Activated CD8-positive, alpha-beta memory T cell treated with anti-CD3 and anti-CD28 coated beads for 24 hours (primary cell): ENCODE measurements at regions not wholly inside any gene's neighbourhood (a gene's known extent, or its start where the extent isn't known, plus 50 kb on each side); places are given as distances from the start of the nearest gene placed in this dataset.
"Not testable (repeated sequence)": the region's sequence is repeated elsewhere in the genome, so short reads cannot be mapped to it uniquely, and the experiment has no call there.

Experiments used
- DNase-seq: peaks from one replicate; pipeline ENCODE4 v3.0.0-alpha.2; 2020

- no peak for DNase-seq
Measured at GRCh38 chr5:154702477-154702876, 52.7 kb upstream of the LARP1 start.

DNA sequence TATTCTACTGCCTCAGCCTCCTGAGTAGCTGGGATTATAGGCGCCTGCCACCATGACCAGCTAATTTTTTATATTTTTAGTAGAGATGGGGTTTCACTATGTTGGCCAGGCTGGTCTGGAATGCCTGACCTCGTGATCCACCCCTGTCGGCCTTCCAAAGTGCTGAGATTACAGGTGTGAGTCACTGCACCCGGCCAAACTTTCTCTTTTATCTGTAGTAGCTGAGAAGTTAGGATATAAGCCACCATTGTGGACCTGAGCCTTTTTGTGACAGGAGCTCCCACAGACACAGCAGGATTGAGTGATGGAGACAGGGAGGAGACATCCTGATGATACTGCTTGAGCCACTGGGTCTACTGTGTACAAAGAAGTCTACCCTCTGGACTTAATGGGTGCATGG is 53.5 kb upstream of the LARP1 start:
- DNase-seq = not testable (repeated sequence)

GRCh38 chr5:154701181-154701580 is 54.0 kb upstream of the LARP1 start:
- DNase-seq = no peak

DNA sequence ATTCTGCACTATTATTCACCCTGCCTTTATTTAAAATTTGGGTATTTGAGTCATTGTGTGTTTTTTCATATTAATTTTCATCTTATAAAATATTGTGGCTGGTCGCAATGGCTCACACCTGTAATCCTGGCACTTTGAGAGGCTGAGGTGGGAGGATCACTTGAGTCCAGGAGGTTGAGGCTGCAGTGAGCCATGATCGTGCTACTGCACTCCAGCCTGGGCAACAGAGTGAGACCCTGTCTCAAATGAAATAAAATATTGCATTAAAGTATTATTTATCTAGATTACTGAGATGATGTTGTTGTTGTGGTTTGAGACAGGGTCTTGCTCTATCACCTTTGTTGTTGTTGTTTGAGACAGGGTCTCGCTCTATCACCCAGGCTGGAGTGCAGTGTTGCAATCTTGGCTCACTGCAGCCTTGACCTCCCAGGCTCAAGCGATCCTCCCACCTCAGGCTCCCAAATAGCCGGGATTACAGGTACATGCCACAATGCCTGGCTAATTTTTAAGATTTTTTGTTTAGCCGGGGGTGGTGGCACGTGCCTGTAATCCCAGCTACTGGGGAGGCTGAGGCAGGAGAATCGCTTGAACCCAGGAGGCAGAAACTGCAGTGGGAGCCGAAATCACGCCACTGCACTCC is 54.8 kb upstream of the LARP1 start:
- not testable (repeated sequence) for DNase-seq

GRCh38 chr5:154698763-154699162 is 56.4 kb upstream of the LARP1 start:
- no peak for DNase-seq

- no peak for DNase-seq
Measured at GRCh38 chr5:154697371-154697770, 57.8 kb upstream of the LARP1 start.

- no peak for DNase-seq
Measured at GRCh38 chr5:154696891-154697290, 58.3 kb upstream of the LARP1 start.

GRCh38 chr5:154694159-154694558 is 61.0 kb upstream of the LARP1 start:
- no peak for DNase-seq

DNA sequence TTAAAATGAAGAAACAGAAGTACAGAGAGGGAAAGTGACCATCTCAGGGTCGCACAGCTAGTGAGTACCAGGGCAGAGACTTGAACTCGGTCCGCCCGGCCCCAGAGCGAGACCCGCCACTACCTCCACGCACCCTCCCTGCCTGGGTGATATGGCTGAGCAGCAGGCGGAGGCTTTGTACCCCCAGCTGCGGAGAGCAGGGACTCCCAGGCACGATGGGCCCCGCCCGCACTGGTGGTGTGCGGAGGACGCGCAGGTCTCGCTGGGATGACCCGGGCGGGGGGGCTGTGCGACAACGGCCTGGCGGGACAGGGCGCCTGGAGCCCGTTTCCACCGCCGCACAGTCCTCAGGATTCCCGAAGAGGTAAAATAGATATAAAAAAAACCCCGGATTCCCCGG is 64.7 kb upstream of the LARP1 start:
- DNase-seq = no peak

DNA sequence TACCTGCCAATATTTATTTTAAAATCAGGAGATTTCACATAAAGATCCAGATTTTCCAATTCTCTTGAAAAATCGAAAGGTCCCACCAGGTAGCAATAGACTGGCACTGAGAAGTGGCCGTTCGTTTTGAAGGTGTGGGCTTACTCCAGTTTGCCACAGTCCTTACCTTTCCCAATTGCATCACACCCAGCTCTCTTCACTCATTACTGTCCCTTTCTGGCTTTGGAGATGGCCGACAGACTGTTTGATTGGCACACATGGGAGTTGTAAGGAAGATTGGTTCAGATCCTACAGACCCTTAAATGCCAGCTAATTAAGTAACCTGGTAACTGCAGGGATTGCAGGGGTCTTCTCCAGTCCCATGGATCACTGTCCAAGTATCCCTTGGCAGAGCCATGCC is 68.7 kb upstream of the LARP1 start:
- no peak for DNase-seq

- no peak for DNase-seq
Measured at GRCh38 chr5:154683101-154683880, 71.9 kb upstream of the LARP1 start.

DNA sequence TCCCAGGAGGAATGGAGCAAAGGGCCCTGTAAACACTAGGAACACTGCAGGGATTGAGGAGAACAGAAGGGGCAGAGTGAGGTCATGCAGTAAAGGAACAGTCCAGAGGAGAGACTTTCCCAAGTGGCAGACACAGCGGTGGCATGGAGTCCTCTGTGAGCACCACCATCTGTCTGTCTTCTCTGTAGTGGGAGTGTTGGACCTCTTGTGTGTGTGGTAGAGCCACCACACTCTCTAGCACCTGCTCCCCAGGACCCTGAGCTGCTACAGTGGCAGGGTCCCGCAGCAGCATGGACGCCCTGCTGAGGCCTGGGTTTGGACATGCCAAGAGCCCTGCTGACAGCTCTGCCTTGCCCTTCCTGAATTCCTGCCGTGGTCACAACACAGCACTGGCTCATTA is 75.7 kb upstream of the LARP1 start:
- no peak for DNase-seq

DNA sequence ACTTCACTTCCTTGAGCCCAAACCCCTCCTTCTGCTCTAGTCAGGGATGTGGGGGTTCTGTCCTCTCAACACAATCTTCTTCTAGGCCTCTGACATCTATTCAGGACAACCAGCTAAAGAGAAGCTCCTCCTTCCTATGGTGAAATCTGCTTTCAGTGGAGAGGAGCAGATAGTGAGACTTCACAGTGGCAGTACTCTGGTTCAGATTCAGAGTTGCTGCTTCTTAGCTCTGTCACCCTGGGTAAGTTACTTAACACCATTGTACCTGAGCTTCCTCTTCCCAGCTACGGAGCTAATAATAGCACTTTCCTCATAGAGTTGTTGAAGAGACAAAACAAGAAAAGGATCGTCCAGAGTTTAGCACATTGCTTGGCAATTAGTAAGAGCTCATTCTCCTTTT is 77.3 kb upstream of the LARP1 start:
- no peak for DNase-seq

DNA sequence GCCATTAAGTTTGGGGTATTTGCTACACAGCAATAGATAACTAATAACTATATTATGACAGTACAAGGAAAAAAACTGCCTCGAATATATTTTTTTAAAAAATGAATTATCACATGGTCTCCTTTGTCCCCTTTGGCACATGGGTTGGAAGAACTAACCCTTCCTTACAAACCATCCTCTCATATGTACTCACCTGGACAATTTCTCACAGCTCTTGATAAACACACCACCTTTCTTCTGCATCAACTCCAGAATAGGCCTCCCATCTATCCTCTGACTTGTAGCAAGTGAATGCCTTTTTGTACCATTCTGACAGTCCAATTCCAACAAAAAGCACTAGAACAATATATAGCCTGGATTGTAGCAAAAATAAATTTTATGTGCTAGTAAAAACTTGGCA is 78.7 kb upstream of the LARP1 start:
- DNase-seq = no peak

DNA sequence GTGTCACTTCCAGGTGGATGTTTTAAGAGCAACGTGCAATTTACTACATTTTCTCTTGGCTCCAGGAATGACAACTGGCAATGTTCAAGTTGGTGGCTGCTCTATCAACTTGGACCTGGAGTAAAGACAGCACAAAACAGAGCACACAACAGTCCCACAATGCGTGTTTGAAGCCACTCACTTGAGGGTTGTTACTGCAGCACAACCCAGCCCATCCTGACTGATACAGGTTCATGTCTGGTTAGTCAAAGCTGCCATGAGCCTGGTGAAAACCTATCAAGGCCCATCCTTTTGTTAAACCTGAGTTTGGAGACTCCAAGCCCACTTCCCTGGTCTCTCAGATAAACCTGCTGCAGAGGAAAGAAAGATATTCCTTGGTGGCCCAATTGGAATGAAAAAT is 81.1 kb upstream of the LARP1 start:
- no peak for DNase-seq

GRCh38 chr5:154673506-154673905 is 81.7 kb upstream of the LARP1 start:
- no peak for DNase-seq

GRCh38 chr5:154669913-154670312 is 85.3 kb upstream of the LARP1 start:
- not testable (repeated sequence) for DNase-seq

GRCh38 chr5:154669402-154669801 is 85.8 kb upstream of the LARP1 start:
- no peak for DNase-seq

- DNase-seq = no peak
Measured at GRCh38 chr5:154664869-154665268, 90.3 kb upstream of the LARP1 start.

DNA sequence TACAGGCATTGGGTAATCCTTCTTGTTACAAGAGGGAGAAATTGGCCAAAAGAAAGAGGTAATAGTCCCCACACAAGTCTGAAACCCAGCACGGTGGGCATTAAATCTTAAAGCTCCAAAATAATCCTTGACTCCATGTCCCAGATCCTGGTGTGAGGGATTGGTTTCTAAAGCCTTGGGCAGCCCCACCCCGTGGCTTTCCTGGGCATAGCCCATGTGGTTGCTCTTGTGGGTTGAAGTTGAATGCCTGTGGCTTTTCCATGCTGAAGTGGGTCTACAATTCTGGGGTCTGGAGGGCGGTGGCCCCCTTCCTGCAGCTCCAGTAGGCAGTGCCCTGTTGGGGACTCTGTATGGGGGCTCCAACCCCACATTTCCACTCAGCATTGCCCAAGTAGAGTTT is 91.8 kb upstream of the LARP1 start:
- DNase-seq = no peak

DNA sequence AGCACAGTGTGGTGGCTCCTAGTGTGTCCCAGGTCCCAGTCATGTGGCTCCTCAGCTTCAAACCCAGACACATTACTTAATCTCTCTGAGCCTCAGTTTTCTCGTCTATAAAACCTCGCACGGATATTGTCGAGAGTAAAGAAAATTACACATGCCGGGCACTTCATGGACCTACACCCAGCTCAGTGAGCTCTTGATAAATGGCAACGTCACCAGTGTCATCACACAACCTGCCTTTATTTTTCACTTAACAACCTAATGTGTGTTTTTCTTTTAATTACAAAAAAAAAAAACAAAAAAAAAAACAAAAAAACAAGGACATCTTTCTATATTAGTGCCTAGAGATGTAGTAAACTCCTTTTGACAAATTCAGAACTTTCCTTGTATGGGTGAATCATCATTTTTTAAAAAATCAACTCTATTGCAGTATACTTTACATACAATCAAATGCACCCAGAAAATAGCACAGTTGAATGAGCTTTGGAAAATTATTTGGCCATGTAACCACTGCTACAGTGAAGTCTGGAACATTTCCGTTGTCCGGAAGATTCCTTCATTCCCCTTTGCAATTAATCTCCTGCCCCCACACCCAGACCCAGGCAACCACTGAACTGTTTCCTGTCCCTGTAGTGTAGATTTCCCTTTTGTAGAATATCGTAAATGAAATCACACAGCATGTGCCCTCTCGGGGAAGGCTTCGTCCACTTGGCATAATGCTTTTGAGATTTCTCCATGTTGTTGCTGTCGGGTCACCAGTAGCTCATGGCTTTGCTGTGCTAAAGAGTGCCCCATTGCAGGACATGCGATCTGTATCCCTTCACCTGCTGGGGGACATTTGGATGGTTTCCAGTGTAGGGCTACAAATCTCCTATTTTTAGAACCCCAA is 100.4 kb upstream of the LARP1 start:
- DNase-seq = no peak

- no peak for DNase-seq
Measured at GRCh38 chr5:154653764-154654485, 101.3 kb upstream of the LARP1 start.

- no peak for DNase-seq
Measured at GRCh38 chr5:154653418-154653763, 101.8 kb upstream of the LARP1 start.
